ENCODE measurements at regions not wholly inside any gene's neighbourhood (a gene's known extent, or its start where the extent isn't known, plus 50 kb on each side); places are given as distances from the start of the nearest gene placed in this dataset.
A peak's percentile ranks its signal among the peaks of the same experiment; 100 is the strongest.
"Not testable (repeated sequence)": the region's sequence is repeated elsewhere in the genome, so short reads cannot be mapped to it uniquely, and the experiment has no call there.

GRCh38 chr21:41612674-41613532, 104.9 kb upstream of the TMPRSS2 start:
- H3K4me1 ChIP-seq (ENCODE audit: control insufficient read depth, low read length): peaks cover 8% of the 10 kb centered on the region
- H3K27ac ChIP-seq (ENCODE audit: low read depth, low read length): no peak overlapping the region
- peak overlapping the region; percentile 20 for H3K4me2 ChIP-seq (ENCODE audit: low read length)
- no peaks in the 10 kb centered on the region for H3K9me2 ChIP-seq (replicated peaks; ENCODE audit: control insufficient read depth, low read length)
- H3K79me2 ChIP-seq (ENCODE audit: control insufficient read depth, low read length): no peaks in the 10 kb centered on the region
- H3K36me3 ChIP-seq (ENCODE audit: control insufficient read depth, low read length): no peaks in the 10 kb centered on the region
- no peaks in the 10 kb centered on the region for H4K20me1 ChIP-seq (ENCODE audit: control insufficient read depth, insufficient read depth, low read depth, low read length)
- H3K27me3 ChIP-seq (ENCODE audit: control insufficient read depth, low read length): no peaks in the 10 kb centered on the region
- no peaks in the 10 kb centered on the region for H3K9me3 ChIP-seq (ENCODE audit: control insufficient read depth, insufficient read depth, low read length)
- no peak for TF ChIP-seq EZH2phosphoT487 (IDR thresholded peaks at IDR 0.05; ENCODE audit: borderline replicate concordance, low read length)
- peak; percentile 75 for TF ChIP-seq CTCF (IDR thresholded peaks at IDR 0.05; ENCODE audit: low read depth, low read length, poor library complexity, severe bottlenecking)
- H3K4me3 ChIP-seq (ENCODE audit: low read length): no peak overlapping the region
- H3F3A ChIP-seq (ENCODE audit: control insufficient read depth, insufficient read depth): no peaks in the 10 kb centered on the region

- Histone ChIP-seq H3K4me1 (ENCODE audit: control insufficient read depth, low read length) (peaks cover 8% of the 10 kb centered on the region), H3K9me3 (ENCODE audit: control insufficient read depth, insufficient read depth, low read length) (no peaks in the 10 kb centered on the region), H3K27me3 (ENCODE audit: control insufficient read depth, low read length) (no peaks in the 10 kb centered on the region), H4K20me1 (ENCODE audit: control insufficient read depth, insufficient read depth, low read depth, low read length) (no peaks in the 10 kb centered on the region), H3K79me2 (ENCODE audit: control insufficient read depth, low read length) (no peaks in the 10 kb centered on the region), H3F3A (ENCODE audit: control insufficient read depth, insufficient read depth) (no peaks in the 10 kb centered on the region), H3K4me2 (ENCODE audit: low read length) (peak overlapping the region; percentile 20), H3K36me3 (ENCODE audit: control insufficient read depth, low read length) (no peaks in the 10 kb centered on the region), H3K27ac (ENCODE audit: low read depth, low read length) (no peak overlapping the region), H3K4me3 (ENCODE audit: low read length) (no peak overlapping the region), H3K9me2 (replicated peaks; ENCODE audit: control insufficient read depth, low read length) (no peaks in the 10 kb centered on the region)
- TF ChIP-seq CTCF (IDR thresholded peaks at IDR 0.05; ENCODE audit: low read depth, low read length, poor library complexity, severe bottlenecking) (no peak), EZH2phosphoT487 (IDR thresholded peaks at IDR 0.05; ENCODE audit: borderline replicate concordance, low read length) (no peak)
These were observed 104.1 kb upstream of the TMPRSS2 start for GRCh38 chr21:41611966-41612606.

- H3K27ac ChIP-seq (ENCODE audit: low read depth, low read length): no peak overlapping the region
- H3K4me3 ChIP-seq (ENCODE audit: low read length): no peak overlapping the region
- no peak overlapping the region for H3K4me2 ChIP-seq (ENCODE audit: low read length)
- H4K20me1 ChIP-seq (ENCODE audit: control insufficient read depth, insufficient read depth, low read depth, low read length): no peaks in the 10 kb centered on the region
- no peak for TF ChIP-seq CTCF (IDR thresholded peaks at IDR 0.05; ENCODE audit: low read depth, low read length, poor library complexity, severe bottlenecking)
- no peak for TF ChIP-seq EZH2phosphoT487 (IDR thresholded peaks at IDR 0.05; ENCODE audit: borderline replicate concordance, low read length)
- H3K4me1 ChIP-seq (ENCODE audit: control insufficient read depth, low read length): peaks cover 8% of the 10 kb centered on the region
- no peaks in the 10 kb centered on the region for H3K79me2 ChIP-seq (ENCODE audit: control insufficient read depth, low read length)
- H3K9me2 ChIP-seq (replicated peaks; ENCODE audit: control insufficient read depth, low read length): no peaks in the 10 kb centered on the region
- no peaks in the 10 kb centered on the region for H3K9me3 ChIP-seq (ENCODE audit: control insufficient read depth, insufficient read depth, low read length)
- no peaks in the 10 kb centered on the region for H3K27me3 ChIP-seq (ENCODE audit: control insufficient read depth, low read length)
- no peaks in the 10 kb centered on the region for H3F3A ChIP-seq (ENCODE audit: control insufficient read depth, insufficient read depth)
- H3K36me3 ChIP-seq (ENCODE audit: control insufficient read depth, low read length): no peaks in the 10 kb centered on the region
These were observed 103.5 kb upstream of the TMPRSS2 start for GRCh38 chr21:41611441-41611840.

GRCh38 chr21:41610840-41611115, 102.8 kb upstream of the TMPRSS2 start:
- H4K20me1 ChIP-seq (ENCODE audit: control insufficient read depth, insufficient read depth, low read depth, low read length); H3K4me1 ChIP-seq (ENCODE audit: control insufficient read depth, low read length); H3K4me3 ChIP-seq (ENCODE audit: low read length); H3K36me3 ChIP-seq (ENCODE audit: control insufficient read depth, low read length); H3F3A ChIP-seq (ENCODE audit: control insufficient read depth, insufficient read depth); H3K79me2 ChIP-seq (ENCODE audit: control insufficient read depth, low read length); H3K27ac ChIP-seq (ENCODE audit: low read depth, low read length); H3K9me2 ChIP-seq (replicated peaks; ENCODE audit: control insufficient read depth, low read length); H3K9me3 ChIP-seq (ENCODE audit: control insufficient read depth, insufficient read depth, low read length); H3K4me2 ChIP-seq (ENCODE audit: low read length); H3K27me3 ChIP-seq (ENCODE audit: control insufficient read depth, low read length): not testable (repeated sequence)
